ENCODE measurements at regions not wholly inside any gene's neighbourhood (a gene's known extent, or its start where the extent isn't known, plus 50 kb on each side); places are given as distances from the start of the nearest gene placed in this dataset.

DNA sequence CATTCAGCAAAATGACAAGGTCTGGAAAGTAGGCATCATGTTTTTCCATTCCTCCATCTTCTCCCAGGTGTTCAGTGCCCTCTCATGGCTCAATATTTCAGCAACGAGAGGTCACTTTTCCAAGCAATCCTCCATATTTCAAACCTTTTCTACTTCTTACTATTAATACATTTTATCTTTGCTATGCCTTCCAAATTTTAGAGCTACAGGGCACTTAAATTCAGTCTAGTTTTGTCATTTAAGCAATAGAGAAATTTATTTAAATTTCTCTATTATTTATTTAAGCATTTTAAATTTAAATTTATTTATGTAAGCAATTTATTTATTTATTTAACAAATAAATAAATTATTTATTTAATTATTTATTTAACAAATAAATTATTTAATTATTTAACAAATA is 305.1 kb upstream of the ANXA10 start:
- TF ChIP-seq POLR2A (IDR thresholded peaks at IDR 0.05) (no peak), POLR2AphosphoS5 (IDR thresholded peaks at IDR 0.05) (no peak)
- TF ChIP-seq, protein P1, sequence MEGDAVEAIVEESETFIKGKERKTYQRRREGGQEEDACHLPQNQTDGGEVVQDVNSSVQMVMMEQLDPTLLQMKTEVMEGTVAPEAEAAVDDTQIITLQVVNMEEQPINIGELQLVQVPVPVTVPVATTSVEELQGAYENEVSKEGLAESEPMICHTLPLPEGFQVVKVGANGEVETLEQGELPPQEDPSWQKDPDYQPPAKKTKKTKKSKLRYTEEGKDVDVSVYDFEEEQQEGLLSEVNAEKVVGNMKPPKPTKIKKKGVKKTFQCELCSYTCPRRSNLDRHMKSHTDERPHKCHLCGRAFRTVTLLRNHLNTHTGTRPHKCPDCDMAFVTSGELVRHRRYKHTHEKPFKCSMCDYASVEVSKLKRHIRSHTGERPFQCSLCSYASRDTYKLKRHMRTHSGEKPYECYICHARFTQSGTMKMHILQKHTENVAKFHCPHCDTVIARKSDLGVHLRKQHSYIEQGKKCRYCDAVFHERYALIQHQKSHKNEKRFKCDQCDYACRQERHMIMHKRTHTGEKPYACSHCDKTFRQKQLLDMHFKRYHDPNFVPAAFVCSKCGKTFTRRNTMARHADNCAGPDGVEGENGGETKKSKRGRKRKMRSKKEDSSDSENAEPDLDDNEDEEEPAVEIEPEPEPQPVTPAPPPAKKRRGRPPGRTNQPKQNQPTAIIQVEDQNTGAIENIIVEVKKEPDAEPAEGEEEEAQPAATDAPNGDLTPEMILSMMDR (IDR thresholded peaks at IDR 0.05), result no peak
